ENCODE measurements at regions not wholly inside any gene's neighbourhood (a gene's known extent, or its start where the extent isn't known, plus 50 kb on each side); places are given as distances from the start of the nearest gene placed in this dataset.

DNA sequence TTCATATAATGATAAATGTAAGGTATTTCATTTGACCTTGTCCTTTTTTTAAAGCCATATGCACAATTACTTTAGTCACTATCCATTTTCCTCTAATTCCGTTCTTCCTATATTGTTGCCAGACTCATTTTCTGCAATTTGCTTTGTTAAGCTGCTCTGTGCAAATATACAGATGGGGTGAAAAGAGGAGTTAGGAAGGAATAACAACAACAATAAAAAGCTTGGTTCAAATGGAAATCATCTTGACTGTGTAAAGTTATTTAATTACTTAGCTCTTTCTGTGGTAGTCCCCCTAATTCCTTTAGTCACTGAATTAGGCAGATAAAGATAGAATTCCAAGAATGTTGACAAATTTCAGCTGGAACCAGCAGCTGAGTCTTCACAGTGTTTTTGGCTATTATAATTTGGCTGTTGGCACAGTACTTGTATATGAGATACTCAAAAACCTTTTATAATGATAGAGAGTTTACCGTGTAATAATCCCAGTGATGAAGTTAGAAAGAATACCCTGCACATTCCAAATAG is 838.0 kb downstream of the RPS29 start:
- TF ChIP-seq CTCF (IDR thresholded peaks at IDR 0.05) (no peak), EZH2 (IDR thresholded peaks at IDR 0.05; ENCODE audit: borderline replicate concordance, insufficient read depth, low read depth, low read length, poor library complexity, severe bottlenecking) (no peak)
